ENCODE measurements at regions not wholly inside any gene's neighbourhood (a gene's known extent, or its start where the extent isn't known, plus 50 kb on each side); places are given as distances from the start of the nearest gene placed in this dataset.

GRCh38 chr11:103735497-103736032 lies 300.9 kb upstream of the DDI1 start:
- Mint-ChIP-seq H3K4me3 (no peak overlapping the region), H3K9me3 (no peaks in the 10 kb centered on the region), H3K27ac (no peak overlapping the region), H3K36me3 (no peaks in the 10 kb centered on the region), H3K4me1 (peaks cover 40% of the 10 kb centered on the region), H3K27me3 (ENCODE audit: low read depth) (no peaks in the 10 kb centered on the region; the same call in 1 of the 2 replicates)
- DNase-seq (ENCODE audit: low spot score) (no peak), ATAC-seq (no peak)
- POLR2A ChIA-PET: no interaction called here
- TF ChIP-seq ATF1 (CRISPR knock-in tag; IDR thresholded peaks at IDR 0.05): no peak
- CTCF ChIA-PET: no interaction called here

GRCh38 chr11:103736315-103737036 lies 300.0 kb upstream of the DDI1 start:
- Mint-ChIP-seq H3K9me3 (no peaks in the 10 kb centered on the region), H3K4me3 (no peak overlapping the region), H3K4me1 (peaks cover 40% of the 10 kb centered on the region), H3K27me3 (ENCODE audit: low read depth) (no peaks in the 10 kb centered on the region; the same call in 1 of the 2 replicates), H3K36me3 (no peaks in the 10 kb centered on the region), H3K27ac (no peak overlapping the region)
- TF ChIP-seq NR1H2 (CRISPR knock-in tag; IDR thresholded peaks at IDR 0.05): no peak
- no peak for TF ChIP-seq GRHL2 (CRISPR knock-in tag; IDR thresholded peaks at IDR 0.05; ENCODE audit: insufficient replicate concordance, severe bottlenecking)
- TF ChIP-seq PREB (CRISPR knock-in tag; IDR thresholded peaks at IDR 0.05; ENCODE audit: borderline replicate concordance): no peak
- TF ChIP-seq RELA (CRISPR knock-in tag; IDR thresholded peaks at IDR 0.05; ENCODE audit: borderline replicate concordance): no peak
- no peak for TF ChIP-seq ZMAT4 (CRISPR knock-in tag; IDR thresholded peaks at IDR 0.05)
- TF ChIP-seq ZNF532 (CRISPR knock-in tag; IDR thresholded peaks at IDR 0.05; ENCODE audit: borderline replicate concordance): no peak
- TF ChIP-seq ATF6 (CRISPR knock-in tag; IDR thresholded peaks at IDR 0.05): no peak
- TF ChIP-seq ESRRA (CRISPR knock-in tag; IDR thresholded peaks at IDR 0.05; ENCODE audit: borderline replicate concordance): no peak
- TF ChIP-seq ZNF281 (CRISPR knock-in tag; IDR thresholded peaks at IDR 0.05): no peak
- no peak for TF ChIP-seq NFATC4 (CRISPR knock-in tag; IDR thresholded peaks at IDR 0.05)
- TF ChIP-seq GTF2I (CRISPR knock-in tag; conservative IDR thresholded peaks at IDR 0.05): no peak
- no peak for TF ChIP-seq MAX (CRISPR knock-in tag; IDR thresholded peaks at IDR 0.05)
- TF ChIP-seq E2F4 (CRISPR knock-in tag; IDR thresholded peaks at IDR 0.05; ENCODE audit: borderline replicate concordance, low read depth): no peak
- TF ChIP-seq FOXJ3 (CRISPR knock-in tag; IDR thresholded peaks at IDR 0.05; ENCODE audit: borderline replicate concordance): no peak
- no peak for TF ChIP-seq RORB (CRISPR knock-in tag; IDR thresholded peaks at IDR 0.05)
- no peak for TF ChIP-seq TEAD4 (CRISPR knock-in tag; IDR thresholded peaks at IDR 0.05)
- ATAC-seq (no peak), DNase-seq (ENCODE audit: low spot score) (no peak)
- ChIA-PET POLR2A (no interaction called here), CTCF (no interaction called here)
